Heart left ventricle (tissue), 16 donors: ENCODE measurements at regions not wholly inside any gene's neighbourhood (a gene's known extent, or its start where the extent isn't known, plus 50 kb on each side); places are given as distances from the start of the nearest gene placed in this dataset.

Experiments used
- ATAC-seq, 4 donors: fragments of 200-7000 bp; cut with Tn5 transposase; one replicate each; pipeline ENCODE4 v1.9.1; 2020 to 2022; ENCODE audit warnings: moderate library complexity in 4 of 4, mild to moderate bottlenecking in 3 of 4, moderate number of reproducible peaks in 1 of 4
- DNase-seq, 5 donors: peaks; one replicate each; pipeline ENCODE4 v3.0.0-alpha.2; 2020
- H3K27ac ChIP-seq, 12 donors: fragments of 200-600 bp; sonication (generic) in 4 of 12; one replicate each; pipeline versions ENCODE4 v1.5.0 to v1.8.0; 2016 to 2022; ENCODE audit warnings: mild to moderate bottlenecking in 2 of 12
- H3K27me3 ChIP-seq, 9 donors: fragments of 200-600 bp; sonication (generic) in 2 of 9; one replicate each; pipeline versions ENCODE4 v1.5.1 to v1.8.0; 2016 to 2022; ENCODE audit warnings: mild to moderate bottlenecking in 3 of 9
- H3K36me3 ChIP-seq, 9 donors: fragments of 200-600 bp; sonication (generic) in 2 of 9; one replicate each; pipeline versions ENCODE4 v1.5.0 to v1.8.0; 2018 to 2022; ENCODE audit warnings: mild to moderate bottlenecking in 2 of 9
- H3K4me1 ChIP-seq, 12 donors: fragments of 200-600 bp; sonication (generic) in 4 of 12; one replicate each; pipeline versions ENCODE4 v1.5.0 to v1.8.0; 2016 to 2022; ENCODE audit warnings: mild to moderate bottlenecking in 3 of 12
- H3K4me3 ChIP-seq, 12 donors: fragments of 200-600 bp; sonication (generic) in 4 of 12; one replicate each; pipeline versions ENCODE4 v1.5.0 to v1.8.0; 2017 to 2022; ENCODE audit warnings: mild to moderate bottlenecking in 9 of 12, moderate library complexity in 4 of 12
- H3K9me3 ChIP-seq, 12 donors: fragments of 200-600 bp; sonication (generic) in 4 of 12; one replicate each; pipeline versions ENCODE4 v1.5.0 to v1.8.0; 2016 to 2022; ENCODE audit warnings: mild to moderate bottlenecking in 1 of 12
- CTCF ChIP-seq, 12 donors: fragments of 200-600 bp; sonication (generic) in 4 of 12; IDR thresholded peaks; one replicate each; pipeline versions ENCODE4 v1.5.0 to v1.8.0; 2018 to 2022; ENCODE audit warnings: antibody characterized with exemption in 12 of 12, mild to moderate bottlenecking in 5 of 12
- POLR2A ChIP-seq, 2 donors: fragments of 450-650 bp; IDR thresholded peaks; one replicate each; pipeline ENCODE4 v1.6.1; 2017; ENCODE audit warnings: antibody characterized with exemption in 2 of 2, mild to moderate bottlenecking in 2 of 2, moderate library complexity in 2 of 2
- WGBS, 4 donors: extraction: QIAGEN DNeasy Blood & Tissue Kit in 2 of 4; methylation state at CpG; one replicate each; pipeline versions ENCODE4 v1.1.5 to v1.1.7; 2013 to 2018; 5-methylcytosine and 5-hydroxymethylcytosine counted together
- intact Hi-C, 10 donors: fragments of 100-400 bp; cut with DNase I; formaldehyde crosslinking; loops; one replicate each; pipeline versions ENCODE4 v1.11.1 to v1.14.2; 2022
- donor health status: ischemic (EF 13 %, LVEDD 7.1; RV severe dilation, severe dysfunction).
- donor health status: healthy with polysubstance abuse.
- donor health status: DM: no; HTN: yes; CAD: no.
- donor health status: DM: no; HTN: no; CAD: no.
- donor health status: ischemic (EF 25% LVEDD 6.9; RV normal size, moderate dysfunction).
- donor health status: ischemic (EF 25% LVEDD 5.7; RV mildly dilated, moderate dysfunction).
- donor health status: healthy.
- donor health status: DM: yes; HTN: yes; CAD: no.
- donor health status: ischemic (EF 35%, LVEDD 5.7; RV mildly dilated, moderate dysfunction).
- donor health status: nonischemic (EF 11% LVEDD 7.7; RV severe dilation, severe dysfunction).
- donor health status: DM: yes; HTN: yes; CAD: no.
- donor health status: PGD.
- donor health status: ischemic (EF 29% LVEDD 5.4; RV normal size, mild dysfunction).
- donor health status: nonischemic (EF 23%, LVEDD 6.1; RV moderate dilation, normal function).

- TF ChIP-seq CTCF (IDR thresholded peaks at IDR 0.05) (no peak), POLR2A (IDR thresholded peaks at IDR 0.05) (no peak)
- no peaks in the 10 kb centered on the region for H3K4me1 ChIP-seq
- no peak overlapping the region for H3K27ac ChIP-seq
- no peaks in the 10 kb centered on the region for H3K9me3 ChIP-seq
- WGBS, 4 donors: 83 to 96% (median 88%) methylated on average over 1 of the region's 1 CpG
- no peaks in the 10 kb centered on the region for H3K27me3 ChIP-seq
- no peak overlapping the region for H3K4me3 ChIP-seq
- intact Hi-C loops: no loop called here
- no peak for DNase-seq
- no peaks in the 10 kb centered on the region for H3K36me3 ChIP-seq
- ATAC-seq: no peak
Observed at GRCh38 chr4:100852326-100852725, 334.5 kb upstream of the EMCN start.

DNA sequence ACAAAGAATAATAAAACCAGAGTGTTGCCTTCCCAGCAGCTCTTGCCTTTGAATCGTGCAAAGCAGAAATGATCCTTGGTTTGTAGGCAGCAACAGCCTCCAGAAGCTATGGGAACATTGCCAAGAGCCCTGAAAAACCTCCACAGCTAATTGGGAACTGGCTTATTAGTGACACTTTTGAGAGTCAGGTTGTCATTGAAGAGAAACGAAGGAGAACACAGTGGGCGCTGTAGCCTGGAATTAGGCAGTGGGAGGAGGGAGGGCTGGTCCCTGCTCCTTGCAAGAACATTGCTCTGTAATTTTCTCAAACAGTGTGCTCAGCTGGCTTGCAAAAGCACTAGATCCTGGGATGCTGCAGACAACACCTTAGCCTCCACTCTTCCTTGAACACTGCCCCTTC is 331.5 kb upstream of the EMCN start:
- no peaks in the 10 kb centered on the region for H3K27me3 ChIP-seq
- H3K9me3 ChIP-seq: no peaks in the 10 kb centered on the region
- no peaks in the 10 kb centered on the region for H3K36me3 ChIP-seq
- intact Hi-C loops: no loop called here
- 45 to 57% (median 53%) methylated on average over 3 of the region's 3 CpGs for WGBS, 4 donors
- ATAC-seq: no peak
- TF ChIP-seq POLR2A (IDR thresholded peaks at IDR 0.05) (no peak), CTCF (IDR thresholded peaks at IDR 0.05) (no peak)
- DNase-seq: no peak
- H3K4me3 ChIP-seq: no peak overlapping the region
- no peaks in the 10 kb centered on the region for H3K4me1 ChIP-seq
- H3K27ac ChIP-seq: no peak overlapping the region

DNA sequence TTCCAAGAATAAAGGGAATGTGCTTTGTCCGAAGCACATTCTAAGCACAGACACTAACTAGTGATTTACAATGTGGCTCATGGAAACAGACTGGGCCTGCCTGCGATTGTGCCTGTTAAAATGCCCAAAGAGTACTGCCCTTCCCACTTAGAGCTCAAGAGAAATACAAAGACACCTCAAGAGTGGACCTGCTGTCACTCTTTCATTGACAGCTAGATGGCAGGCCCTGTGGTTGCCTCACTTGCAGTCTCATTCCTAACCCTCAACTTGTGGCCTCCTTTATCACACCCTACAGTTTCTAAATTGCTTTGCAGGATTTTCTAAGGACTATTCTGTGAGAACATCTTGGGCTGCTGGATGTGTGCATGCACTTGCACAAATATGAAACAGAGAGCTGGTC is 331.0 kb upstream of the EMCN start:
- 62 to 76% (median 72%) methylated on average over 2 of the region's 2 CpGs for WGBS, 4 donors
- ATAC-seq (no peak), DNase-seq (no peak)
- intact Hi-C loops: no loop called here
- TF ChIP-seq POLR2A (IDR thresholded peaks at IDR 0.05) (no peak), CTCF (IDR thresholded peaks at IDR 0.05) (peak in 3 of 12 donors; percentile 8 to 18 (median 11))
- no peak overlapping the region for H3K27ac ChIP-seq
- no peaks in the 10 kb centered on the region for H3K9me3 ChIP-seq
- no peak overlapping the region for H3K4me3 ChIP-seq
- H3K27me3 ChIP-seq: no peaks in the 10 kb centered on the region
- no peaks in the 10 kb centered on the region for H3K4me1 ChIP-seq
- no peaks in the 10 kb centered on the region for H3K36me3 ChIP-seq

DNA sequence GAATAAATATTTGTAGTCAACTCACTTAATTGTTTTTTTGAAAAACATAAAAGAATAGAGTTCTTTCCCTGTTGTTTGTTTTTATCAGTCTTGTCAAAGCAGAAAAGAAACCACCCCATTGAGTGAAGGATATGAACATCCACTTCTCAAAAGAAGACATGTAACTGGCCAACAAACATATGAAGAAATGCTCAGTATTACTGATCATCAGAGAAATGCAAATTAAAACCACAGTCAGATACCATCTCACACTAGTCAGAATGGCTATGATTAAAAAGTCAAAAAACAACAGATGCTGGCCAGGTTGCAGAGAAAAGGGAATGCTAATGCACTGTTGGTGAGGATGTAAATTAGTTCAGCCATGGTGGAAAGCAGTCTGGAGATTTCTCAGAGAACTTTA is 326.1 kb upstream of the EMCN start:
- TF ChIP-seq CTCF (IDR thresholded peaks at IDR 0.05): no peak
- TF ChIP-seq POLR2A (IDR thresholded peaks at IDR 0.05): no peak
- no peaks in the 10 kb centered on the region for H3K4me1 ChIP-seq

More for the DNA sequence above, 326.1 kb upstream of the EMCN start:
- ATAC-seq (no peak), DNase-seq (no peak)
- intact Hi-C loops: no loop called here
- Histone ChIP-seq H3K27me3 (no peaks in the 10 kb centered on the region), H3K4me3 (no peak overlapping the region), H3K27ac (no peak overlapping the region), H3K36me3 (no peaks in the 10 kb centered on the region), H3K9me3 (no peaks in the 10 kb centered on the region)
